ENCODE measurements at regions not wholly inside any gene's neighbourhood (a gene's known extent, or its start where the extent isn't known, plus 50 kb on each side); places are given as distances from the start of the nearest gene placed in this dataset.

- H3K27me3 ChIP-seq (ENCODE audit: insufficient read depth, low read length): no peaks in the 10 kb centered on the region
- H3K36me3 ChIP-seq (ENCODE audit: insufficient read depth, low read length): no peaks in the 10 kb centered on the region
- H3K4me2 ChIP-seq (ENCODE audit: insufficient read depth, low read length): no peak overlapping the region
- DNase-seq (ENCODE audit: insufficient read length, low spot score, missing footprints): no peak
- H3K9me3 ChIP-seq (ENCODE audit: low read depth, low read length): no peaks in the 10 kb centered on the region
- H3K4me1 ChIP-seq (ENCODE audit: insufficient read depth, low read length): no peaks in the 10 kb centered on the region
- H4K20me1 ChIP-seq (ENCODE audit: insufficient read depth, low read length): no peaks in the 10 kb centered on the region
- H2AFZ ChIP-seq (ENCODE audit: low read length): no peak overlapping the region
- no peak for TF ChIP-seq CTCF (IDR thresholded peaks at IDR 0.05; ENCODE audit: extremely low read depth, low read depth, low read length)
- no peak overlapping the region for H3K27ac ChIP-seq (ENCODE audit: low read depth, low read length)
- no peak overlapping the region for H3K4me3 ChIP-seq (ENCODE audit: insufficient read depth, low read length)
- H3K79me2 ChIP-seq (ENCODE audit: insufficient read depth, low read length): no peaks in the 10 kb centered on the region
These were observed 335.6 kb downstream of the EIPR1 start for GRCh38 chr2:3041841-3042600.

- no peak overlapping the region for H2AFZ ChIP-seq (ENCODE audit: low read length)
- H3K4me1 ChIP-seq (ENCODE audit: insufficient read depth, low read length): no peaks in the 10 kb centered on the region
- H3K4me3 ChIP-seq (ENCODE audit: insufficient read depth, low read length): no peak overlapping the region
- no peak for TF ChIP-seq CTCF (IDR thresholded peaks at IDR 0.05; ENCODE audit: extremely low read depth, low read depth, low read length)
- H3K79me2 ChIP-seq (ENCODE audit: insufficient read depth, low read length): no peaks in the 10 kb centered on the region
- H3K4me2 ChIP-seq (ENCODE audit: insufficient read depth, low read length): no peak overlapping the region
- H3K9me3 ChIP-seq (ENCODE audit: low read depth, low read length): no peaks in the 10 kb centered on the region
- no peaks in the 10 kb centered on the region for H4K20me1 ChIP-seq (ENCODE audit: insufficient read depth, low read length)
- H3K27ac ChIP-seq (ENCODE audit: low read depth, low read length): no peak overlapping the region
- no peaks in the 10 kb centered on the region for H3K27me3 ChIP-seq (ENCODE audit: insufficient read depth, low read length)
- no peaks in the 10 kb centered on the region for H3K36me3 ChIP-seq (ENCODE audit: insufficient read depth, low read length)
- DNase-seq (ENCODE audit: insufficient read length, low spot score, missing footprints): no peak
These were observed 336.4 kb downstream of the EIPR1 start for GRCh38 chr2:3041246-3041645.

GRCh38 chr2:3040496-3041140 is 337.0 kb downstream of the EIPR1 start:
- H3K9me3 ChIP-seq (ENCODE audit: low read depth, low read length): no peaks in the 10 kb centered on the region
- no peak for DNase-seq (ENCODE audit: insufficient read length, low spot score, missing footprints)
- no peaks in the 10 kb centered on the region for H3K27me3 ChIP-seq (ENCODE audit: insufficient read depth, low read length)
- no peak overlapping the region for H2AFZ ChIP-seq (ENCODE audit: low read length)
- no peak for TF ChIP-seq CTCF (IDR thresholded peaks at IDR 0.05; ENCODE audit: extremely low read depth, low read depth, low read length)
- no peak overlapping the region for H3K27ac ChIP-seq (ENCODE audit: low read depth, low read length)
- no peaks in the 10 kb centered on the region for H3K79me2 ChIP-seq (ENCODE audit: insufficient read depth, low read length)
- no peaks in the 10 kb centered on the region for H3K4me1 ChIP-seq (ENCODE audit: insufficient read depth, low read length)
- H4K20me1 ChIP-seq (ENCODE audit: insufficient read depth, low read length): no peaks in the 10 kb centered on the region
- no peak overlapping the region for H3K4me2 ChIP-seq (ENCODE audit: insufficient read depth, low read length)
- H3K4me3 ChIP-seq (ENCODE audit: insufficient read depth, low read length): no peak overlapping the region
- H3K36me3 ChIP-seq (ENCODE audit: insufficient read depth, low read length): no peaks in the 10 kb centered on the region

GRCh38 chr2:3040066-3040428 is 337.6 kb downstream of the EIPR1 start:
- H4K20me1 ChIP-seq (ENCODE audit: insufficient read depth, low read length): no peaks in the 10 kb centered on the region
- H3K4me2 ChIP-seq (ENCODE audit: insufficient read depth, low read length): no peak overlapping the region
- no peak for TF ChIP-seq CTCF (IDR thresholded peaks at IDR 0.05; ENCODE audit: extremely low read depth, low read depth, low read length)
- no peak overlapping the region for H3K4me3 ChIP-seq (ENCODE audit: insufficient read depth, low read length)
- H3K79me2 ChIP-seq (ENCODE audit: insufficient read depth, low read length): no peaks in the 10 kb centered on the region
- H3K27me3 ChIP-seq (ENCODE audit: insufficient read depth, low read length): no peaks in the 10 kb centered on the region
- H3K27ac ChIP-seq (ENCODE audit: low read depth, low read length): no peak overlapping the region
- H3K4me1 ChIP-seq (ENCODE audit: insufficient read depth, low read length): no peaks in the 10 kb centered on the region
- no peak for DNase-seq (ENCODE audit: insufficient read length, low spot score, missing footprints)
- no peaks in the 10 kb centered on the region for H3K9me3 ChIP-seq (ENCODE audit: low read depth, low read length)
- H3K36me3 ChIP-seq (ENCODE audit: insufficient read depth, low read length): no peaks in the 10 kb centered on the region
- no peak overlapping the region for H2AFZ ChIP-seq (ENCODE audit: low read length)

Data from osteoblast (primary cell).